IPS-20b (cell line): ENCODE measurements at regions not wholly inside any gene's neighbourhood (a gene's known extent, or its start where the extent isn't known, plus 50 kb on each side); places are given as distances from the start of the nearest gene placed in this dataset.

Experiments
- H3K27ac ChIP-seq: one replicate; pipeline ENCODE4 v1.5.1; 2013; ENCODE audit warnings: low read length
- H3K27me3 ChIP-seq: 2 replicates; pipeline ENCODE4 v1.6.1; 2013; ENCODE audit warnings: mild to moderate bottlenecking, low read length, inconsistent platforms; ENCODE audit not compliant: insufficient read depth
- H3K36me3 ChIP-seq: 2 replicates; pipeline ENCODE4 v1.6.1; 2013; ENCODE audit warnings: low read depth, mild to moderate bottlenecking, inconsistent platforms, low read length, moderate library complexity; ENCODE audit not compliant: insufficient read depth
- H3K4me1 ChIP-seq: 2 replicates; pipeline ENCODE4 v1.6.1; 2013; ENCODE audit warnings: mild to moderate bottlenecking, control low read depth, inconsistent platforms, low read length, moderate library complexity; ENCODE audit not compliant: insufficient read depth
- H3K4me3 ChIP-seq: 2 replicates; pipeline ENCODE4 v1.5.1; 2013; ENCODE audit warnings: mild to moderate bottlenecking, low read length, inconsistent platforms
- H3K9ac ChIP-seq: 2 replicates; pipeline ENCODE4 v1.6.1; 2013; ENCODE audit warnings: low read depth, mild to moderate bottlenecking, inconsistent platforms, low read length, moderate library complexity
- H3K9me3 ChIP-seq: 2 replicates; pipeline ENCODE4 v1.6.1; 2013; ENCODE audit warnings: mild to moderate bottlenecking, low read depth, low read length, inconsistent platforms; ENCODE audit not compliant: insufficient read depth

DNA sequence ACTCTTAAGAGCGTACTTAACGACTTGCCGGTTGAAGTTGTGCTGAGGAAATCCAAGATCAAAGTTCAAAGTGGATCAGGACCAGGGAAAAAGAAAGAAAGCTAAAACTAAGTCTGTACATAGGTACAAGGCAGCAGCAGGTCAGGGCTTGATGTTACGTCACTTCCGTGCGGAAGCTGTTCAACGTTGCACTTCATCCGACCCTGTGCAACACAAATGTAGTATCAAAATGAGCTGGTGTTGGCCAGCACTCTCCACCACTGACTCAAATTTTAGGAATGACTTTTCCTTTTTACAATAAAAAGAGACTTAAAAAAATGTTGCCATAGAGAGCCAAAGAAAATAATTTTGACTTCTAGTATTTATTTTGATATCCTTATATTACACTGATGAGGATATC is 1315.4 kb downstream of the EFNB2 start:
- Histone ChIP-seq H3K36me3 (no peaks in the 10 kb centered on the region), H3K4me3 (no peak overlapping the region), H3K9me3 (no peaks in the 10 kb centered on the region), H3K27me3 (no peaks in the 10 kb centered on the region), H3K4me1 (no peaks in the 10 kb centered on the region), H3K9ac (no peak overlapping the region), H3K27ac (no peak overlapping the region)

DNA sequence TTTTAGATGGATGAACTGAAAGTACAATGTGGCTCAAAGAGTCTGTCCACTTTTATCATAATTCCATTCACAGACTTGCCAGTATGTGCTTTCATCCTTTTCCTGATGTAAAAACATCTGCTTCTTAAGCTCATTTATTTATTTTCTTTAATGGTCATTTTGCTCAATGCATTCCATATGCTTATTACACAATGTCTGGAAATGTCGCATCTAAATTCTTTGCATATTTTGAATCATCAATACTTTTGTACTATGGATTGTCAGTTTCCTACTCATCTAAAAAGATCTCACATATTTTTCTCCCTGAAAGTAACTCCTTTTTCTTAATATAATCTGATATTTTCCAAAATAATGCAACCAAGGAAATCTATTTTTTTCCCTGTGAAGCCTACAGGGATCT is 1315.8 kb downstream of the EFNB2 start:
- no peaks in the 10 kb centered on the region for H3K9me3 ChIP-seq
- no peak overlapping the region for H3K4me3 ChIP-seq
- H3K27me3 ChIP-seq, result no peaks in the 10 kb centered on the region
- no peaks in the 10 kb centered on the region for H3K36me3 ChIP-seq
- no peak overlapping the region for H3K9ac ChIP-seq
- H3K4me1 ChIP-seq, result no peaks in the 10 kb centered on the region
- no peak overlapping the region for H3K27ac ChIP-seq

DNA sequence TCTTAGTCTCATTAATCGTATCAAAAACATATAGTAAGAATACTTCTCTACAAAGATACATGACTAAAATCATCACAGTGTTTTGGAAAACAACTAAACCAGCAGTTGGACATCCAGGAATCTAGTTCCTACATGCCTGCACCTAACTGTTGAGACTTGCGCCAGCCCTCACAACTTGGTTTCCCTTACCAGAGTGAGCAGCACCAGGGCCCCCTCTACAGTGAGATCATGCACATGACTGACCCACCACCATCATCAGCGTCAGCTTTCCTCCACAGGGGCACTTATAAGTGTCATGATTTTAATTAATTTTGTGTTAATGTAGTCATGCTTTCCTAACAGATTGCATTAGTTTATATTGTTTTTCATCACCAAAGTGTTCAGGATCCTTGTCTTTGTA is 1322.0 kb downstream of the EFNB2 start:
- no peak overlapping the region for H3K4me3 ChIP-seq
- H3K9ac ChIP-seq, result no peak overlapping the region
- no peaks in the 10 kb centered on the region for H3K9me3 ChIP-seq
- no peaks in the 10 kb centered on the region for H3K4me1 ChIP-seq
- no peak overlapping the region for H3K27ac ChIP-seq
- H3K36me3 ChIP-seq, result no peaks in the 10 kb centered on the region
- no peaks in the 10 kb centered on the region for H3K27me3 ChIP-seq

DNA sequence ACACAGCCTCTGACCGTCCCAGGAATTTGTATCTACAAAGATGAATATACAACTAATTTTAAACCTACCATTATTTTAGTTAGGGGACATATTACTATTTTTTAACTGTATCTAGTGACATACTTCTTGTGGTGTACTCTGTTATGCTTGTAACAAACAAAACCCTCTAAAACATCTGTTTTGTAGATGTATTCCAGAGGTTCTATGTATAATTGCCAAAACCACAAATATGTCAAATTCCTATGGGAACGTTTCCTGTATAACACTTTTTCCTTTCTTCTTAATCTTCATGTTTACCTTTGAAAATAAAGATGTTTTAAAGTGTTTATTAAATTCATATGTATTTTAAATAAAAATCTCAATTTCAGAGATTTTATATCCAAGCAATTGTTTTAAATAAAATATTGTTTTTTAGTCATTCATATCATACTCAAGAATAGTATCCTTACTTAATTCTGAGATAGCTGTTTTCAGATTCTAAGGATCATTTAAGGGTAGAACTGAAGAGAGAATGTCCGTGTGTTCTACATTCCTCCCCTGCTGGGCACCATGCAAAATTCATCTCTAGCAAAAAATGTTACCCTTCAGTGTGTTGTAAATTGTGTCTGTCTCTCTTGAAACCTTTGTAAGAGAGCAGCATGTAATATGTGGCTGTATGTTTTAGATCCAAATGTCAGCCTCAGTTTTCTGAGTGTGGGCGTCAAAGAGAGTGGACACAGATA is 1327.7 kb downstream of the EFNB2 start:
- Histone ChIP-seq H3K9me3 (no peaks in the 10 kb centered on the region), H3K27me3 (no peaks in the 10 kb centered on the region), H3K27ac (no peak overlapping the region), H3K9ac (no peak overlapping the region), H3K36me3 (no peaks in the 10 kb centered on the region), H3K4me3 (no peak overlapping the region), H3K4me1 (no peaks in the 10 kb centered on the region)

DNA sequence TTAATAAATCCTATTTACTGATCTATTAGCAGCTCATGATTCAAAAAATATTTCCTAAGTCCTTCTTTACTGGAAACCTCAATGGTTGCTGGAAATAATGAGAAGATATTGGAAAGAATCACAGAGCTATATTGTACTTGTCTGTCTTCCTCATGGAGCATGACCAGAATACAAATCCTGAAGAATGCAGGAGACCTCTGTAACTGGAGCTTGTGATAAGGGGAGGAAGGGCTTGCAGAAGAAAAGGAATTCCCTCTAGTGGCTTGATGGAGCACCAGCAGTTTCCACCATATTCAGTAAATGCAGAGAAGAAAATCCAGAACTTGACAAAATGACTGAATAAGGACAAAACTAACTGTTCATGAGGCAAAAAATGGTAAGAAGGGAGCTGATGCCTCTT is 1333.1 kb downstream of the EFNB2 start:
- H3K4me1 ChIP-seq, result no peaks in the 10 kb centered on the region
- no peaks in the 10 kb centered on the region for H3K36me3 ChIP-seq
- no peak overlapping the region for H3K4me3 ChIP-seq
- no peaks in the 10 kb centered on the region for H3K27me3 ChIP-seq
- H3K9me3 ChIP-seq, result no peaks in the 10 kb centered on the region
- no peak overlapping the region for H3K9ac ChIP-seq
- H3K27ac ChIP-seq, result no peak overlapping the region

DNA sequence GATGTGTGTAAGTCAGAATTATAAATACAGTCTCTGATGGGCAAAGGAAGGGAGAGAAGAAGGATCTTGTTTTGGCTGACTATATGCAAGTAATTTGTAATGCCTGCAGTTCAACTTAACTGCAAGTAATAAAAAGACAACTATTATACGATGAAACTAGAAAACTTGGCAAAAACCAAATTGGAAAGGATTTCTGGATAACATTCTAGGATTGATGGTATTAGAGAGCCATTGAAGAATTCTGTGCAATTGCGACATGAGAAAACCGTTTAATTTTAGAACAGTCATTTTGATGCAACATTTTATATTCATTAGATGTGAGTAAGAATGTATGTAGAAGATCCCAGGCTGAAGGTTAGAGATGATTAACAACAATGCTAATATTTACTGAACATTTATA is 1334.1 kb downstream of the EFNB2 start:
- Histone ChIP-seq H3K4me1 (no peaks in the 10 kb centered on the region), H3K27me3 (no peaks in the 10 kb centered on the region), H3K4me3 (no peak overlapping the region), H3K27ac (no peak overlapping the region), H3K9ac (no peak overlapping the region), H3K9me3 (no peaks in the 10 kb centered on the region; the same call in 1 of the 2 replicates), H3K36me3 (no peaks in the 10 kb centered on the region)

DNA sequence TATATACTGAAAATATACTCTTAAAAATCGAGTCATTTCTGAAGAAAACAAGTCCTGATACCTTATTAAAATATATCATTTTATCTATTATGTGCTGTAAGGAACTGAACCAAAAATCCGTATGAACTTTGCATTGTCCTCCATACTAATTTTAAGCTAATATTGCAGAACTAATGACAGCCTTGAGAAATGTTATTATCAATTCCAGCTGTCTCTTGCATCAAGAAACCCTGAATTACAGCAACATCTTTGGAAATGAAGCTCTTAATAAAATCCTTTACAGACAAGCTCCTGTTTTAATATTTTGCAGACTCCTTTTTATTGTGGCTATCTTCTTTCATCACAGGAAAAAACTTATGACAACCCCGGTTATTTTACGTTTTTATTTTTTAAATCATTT is 1335.3 kb downstream of the EFNB2 start:
- Histone ChIP-seq H3K4me3 (no peak overlapping the region), H3K9ac (no peak overlapping the region), H3K27me3 (no peaks in the 10 kb centered on the region), H3K9me3 (no peaks in the 10 kb centered on the region; the same call in 1 of the 2 replicates), H3K4me1 (no peaks in the 10 kb centered on the region), H3K36me3 (no peaks in the 10 kb centered on the region), H3K27ac (no peak overlapping the region)

DNA sequence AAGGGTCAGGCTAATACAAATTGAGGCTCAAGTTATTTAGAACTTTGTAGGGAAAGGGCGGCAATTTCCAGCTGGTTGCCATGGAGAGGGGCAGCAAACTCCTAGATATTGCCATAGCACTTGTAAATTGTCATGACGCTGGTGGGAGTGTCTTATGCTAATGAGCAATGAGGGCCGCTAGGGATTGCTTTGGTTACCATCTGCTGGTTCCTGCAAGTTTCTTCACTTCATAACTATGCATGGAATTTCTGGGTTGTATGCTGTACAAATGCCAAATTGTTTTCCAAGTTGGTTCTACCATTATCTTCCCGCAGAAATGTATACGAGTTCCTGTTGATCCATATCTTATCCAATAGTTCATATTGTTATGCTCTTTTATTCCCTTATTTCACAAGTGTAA is 1339.4 kb downstream of the EFNB2 start:
- H3K4me1 ChIP-seq, result no peaks in the 10 kb centered on the region

DNA sequence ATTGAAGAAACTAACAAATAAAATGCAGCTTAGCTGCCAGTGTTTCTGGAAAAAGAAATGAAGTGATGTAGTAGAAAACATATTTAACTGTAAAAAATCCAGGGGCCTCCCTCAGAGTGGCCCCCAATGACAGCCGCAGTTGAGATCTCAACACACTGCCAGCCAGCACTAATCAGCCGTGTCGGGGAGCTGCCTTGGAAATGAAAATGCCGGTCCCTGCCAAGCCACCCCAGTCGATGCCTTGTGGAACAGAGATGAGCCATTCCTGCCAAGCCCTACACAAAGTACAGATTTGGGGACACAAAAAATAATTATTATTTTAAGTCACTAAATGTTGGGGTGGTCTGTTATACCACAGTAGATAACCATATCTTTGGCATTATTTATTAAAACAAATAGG is 1342.4 kb downstream of the EFNB2 start:
- H3K27me3 ChIP-seq, result no peaks in the 10 kb centered on the region
- H3K27ac ChIP-seq, result no peak overlapping the region
- H3K9ac ChIP-seq, result no peak overlapping the region
- no peaks in the 10 kb centered on the region; the same call in 1 of the 2 replicates for H3K9me3 ChIP-seq
- no peak overlapping the region for H3K4me3 ChIP-seq
- H3K36me3 ChIP-seq, result no peaks in the 10 kb centered on the region
- H3K4me1 ChIP-seq, result no peaks in the 10 kb centered on the region

More for the DNA sequence above, 1339.4 kb downstream of the EFNB2 start:
- H3K9me3 ChIP-seq, result no peaks in the 10 kb centered on the region; the same call in 1 of the 2 replicates
- H3K27me3 ChIP-seq, result no peaks in the 10 kb centered on the region
- no peak overlapping the region for H3K27ac ChIP-seq
- H3K4me3 ChIP-seq, result no peak overlapping the region
- H3K36me3 ChIP-seq, result no peaks in the 10 kb centered on the region
- no peak overlapping the region for H3K9ac ChIP-seq

DNA sequence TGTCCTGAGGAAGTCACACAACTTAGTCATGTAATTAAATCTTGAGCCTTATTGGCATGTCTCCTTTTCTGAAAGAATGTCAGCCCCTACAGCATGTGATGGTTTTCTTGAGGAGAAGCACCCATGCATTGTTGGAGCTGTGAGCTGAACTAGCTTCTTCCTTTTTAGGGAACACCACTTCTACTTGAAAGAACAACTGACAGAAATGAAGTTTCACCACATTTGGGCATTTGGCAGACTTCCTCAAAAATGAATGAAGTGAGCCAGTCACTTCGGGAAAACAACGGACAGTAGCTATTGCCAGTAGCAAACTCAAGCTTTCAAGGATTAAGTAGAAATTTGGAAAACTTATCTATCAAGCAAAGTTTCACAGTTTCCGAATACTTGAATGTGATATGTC is 1351.3 kb downstream of the EFNB2 start:
- Histone ChIP-seq H3K9me3 (no peaks in the 10 kb centered on the region), H3K36me3 (no peaks in the 10 kb centered on the region), H3K27ac (no peak overlapping the region), H3K9ac (no peak overlapping the region), H3K4me1 (no peaks in the 10 kb centered on the region), H3K4me3 (no peak overlapping the region), H3K27me3 (no peaks in the 10 kb centered on the region)

DNA sequence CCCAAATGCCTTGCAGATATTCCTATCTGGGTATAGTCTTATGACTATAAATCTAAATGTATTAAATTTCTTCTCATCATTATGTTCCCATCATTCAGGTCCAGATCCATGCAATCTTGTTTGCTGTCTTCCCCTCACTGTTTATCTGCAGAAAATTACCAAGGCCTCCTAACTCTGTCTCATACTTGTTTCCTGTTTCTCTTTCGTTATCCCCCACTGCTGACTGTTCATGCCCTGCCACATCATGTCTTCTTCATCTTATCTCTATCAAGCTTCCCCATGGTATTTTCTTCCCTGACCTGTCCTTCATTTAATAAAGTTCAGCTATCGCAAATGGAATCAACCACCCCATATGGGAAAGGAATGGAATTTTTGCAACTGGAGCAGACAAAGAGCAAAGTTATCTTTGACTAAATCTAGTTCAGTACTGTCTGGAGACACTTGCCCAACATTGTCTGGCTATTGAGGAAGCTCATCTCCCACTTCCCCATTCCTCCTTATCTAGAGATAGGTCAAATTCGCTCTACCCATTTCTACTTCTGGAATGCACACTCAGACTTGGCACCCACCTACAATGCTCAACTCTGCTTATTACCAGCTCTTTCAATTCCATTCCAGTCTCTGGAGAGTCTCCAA is 1358.1 kb downstream of the EFNB2 start:
- Histone ChIP-seq H3K27ac (no peak overlapping the region), H3K9ac (no peak overlapping the region), H3K9me3 (no peaks in the 10 kb centered on the region), H3K27me3 (no peaks in the 10 kb centered on the region), H3K36me3 (no peaks in the 10 kb centered on the region), H3K4me3 (no peak overlapping the region), H3K4me1 (no peaks in the 10 kb centered on the region)

DNA sequence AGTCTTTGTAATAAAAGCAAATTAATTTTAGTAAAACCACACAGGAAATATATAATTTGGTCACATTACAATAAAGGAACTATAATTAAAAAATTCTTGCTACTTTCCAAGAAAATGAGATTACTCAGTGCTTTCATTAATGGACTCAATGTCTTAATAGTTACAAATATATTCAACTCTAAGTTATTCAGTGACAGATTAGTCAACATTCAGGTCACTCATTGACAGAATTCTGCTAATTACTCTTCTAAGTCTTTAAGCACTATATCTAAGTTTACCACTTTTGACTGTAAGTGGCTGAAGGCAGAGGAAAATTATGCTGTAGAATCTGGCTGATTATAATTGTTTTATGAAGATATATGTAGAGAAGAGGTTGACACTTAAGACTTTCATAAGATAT is 1365.0 kb downstream of the EFNB2 start:
- no peaks in the 10 kb centered on the region for H3K9me3 ChIP-seq
- no peak overlapping the region for H3K9ac ChIP-seq

More for the DNA sequence above, 1365.0 kb downstream of the EFNB2 start:
- Histone ChIP-seq H3K27ac (no peak overlapping the region), H3K27me3 (no peaks in the 10 kb centered on the region), H3K36me3 (no peaks in the 10 kb centered on the region), H3K4me3 (no peak overlapping the region), H3K4me1 (no peaks in the 10 kb centered on the region)
